GM18499 (cell line): ENCODE measurements at regions not wholly inside any gene's neighbourhood (a gene's known extent, or its start where the extent isn't known, plus 50 kb on each side); places are given as distances from the start of the nearest gene placed in this dataset.

Experiments used
- ATAC-seq: cut with Tn5 transposase; IDR thresholded peaks from one replicate; pipeline ENCODE4 v1.9.1; 2021; ENCODE audit warnings: moderate number of reproducible peaks; ENCODE audit not compliant: insufficient read depth, unreplicated experiment

- no peak for ATAC-seq
Observed at GRCh38 chr5:96340357-96340756, 92.7 kb downstream of the PCSK1 start.

GRCh38 chr5:96339862-96340261 lies 93.2 kb downstream of the PCSK1 start:
- no peak for ATAC-seq

- no peak for ATAC-seq
Observed at GRCh38 chr5:96338624-96339415, 94.2 kb downstream of the PCSK1 start.

- ATAC-seq, result peak; percentile 41
Observed at GRCh38 chr5:96338091-96338490, 95.0 kb downstream of the PCSK1 start.

- peak; percentile 38 for ATAC-seq
Observed at GRCh38 chr5:96337048-96337781, 95.8 kb downstream of the PCSK1 start.

- ATAC-seq, result no peak
Observed at GRCh38 chr5:96336351-96336985, 96.6 kb downstream of the PCSK1 start.

- no peak for ATAC-seq
Observed at GRCh38 chr5:96335873-96336272, 97.2 kb downstream of the PCSK1 start.

GRCh38 chr5:96333391-96333790 lies 99.7 kb downstream of the PCSK1 start:
- ATAC-seq, result no peak

GRCh38 chr5:96332535-96333366 lies 100.3 kb downstream of the PCSK1 start:
- ATAC-seq, result no peak

- no peak for ATAC-seq
Observed at GRCh38 chr5:96331681-96332361, 101.2 kb downstream of the PCSK1 start.

GRCh38 chr5:96331210-96331609 lies 101.8 kb downstream of the PCSK1 start:
- no peak for ATAC-seq

GRCh38 chr5:96330530-96331140 lies 102.4 kb downstream of the PCSK1 start:
- ATAC-seq, result no peak

GRCh38 chr5:96329886-96330529 lies 103.0 kb downstream of the PCSK1 start:
- ATAC-seq, result no peak

GRCh38 chr5:96329289-96329688 lies 103.8 kb downstream of the PCSK1 start:
- ATAC-seq, result no peak

- no peak for ATAC-seq
Observed at GRCh38 chr5:96327722-96328121, 105.3 kb downstream of the PCSK1 start.

- ATAC-seq, result peak; percentile 68
Observed at GRCh38 chr5:96326902-96327301, 106.1 kb downstream of the PCSK1 start.

GRCh38 chr5:96324708-96325107 lies 108.3 kb downstream of the PCSK1 start:
- no peak for ATAC-seq

- no peak for ATAC-seq
Observed at GRCh38 chr5:96322865-96323264, 110.2 kb downstream of the PCSK1 start.

GRCh38 chr5:96322217-96322616 lies 110.8 kb downstream of the PCSK1 start:
- ATAC-seq, result no peak
